GM19372 (cell line): ENCODE measurements at regions not wholly inside any gene's neighbourhood (a gene's known extent, or its start where the extent isn't known, plus 50 kb on each side); places are given as distances from the start of the nearest gene placed in this dataset.

Experiments used
- ATAC-seq: cut with Tn5 transposase; IDR thresholded peaks from one replicate; pipeline ENCODE4 v1.9.1; 2021; ENCODE audit warnings: mild to moderate bottlenecking, low read depth, moderate library complexity; ENCODE audit not compliant: unreplicated experiment

- ATAC-seq = no peak
Measured at GRCh38 chr18:43559507-43559906, 282.2 kb upstream of the SYT4 start.

- peak; percentile 74 for ATAC-seq
Measured at GRCh38 chr18:43563780-43564179, 286.5 kb upstream of the SYT4 start.

DNA sequence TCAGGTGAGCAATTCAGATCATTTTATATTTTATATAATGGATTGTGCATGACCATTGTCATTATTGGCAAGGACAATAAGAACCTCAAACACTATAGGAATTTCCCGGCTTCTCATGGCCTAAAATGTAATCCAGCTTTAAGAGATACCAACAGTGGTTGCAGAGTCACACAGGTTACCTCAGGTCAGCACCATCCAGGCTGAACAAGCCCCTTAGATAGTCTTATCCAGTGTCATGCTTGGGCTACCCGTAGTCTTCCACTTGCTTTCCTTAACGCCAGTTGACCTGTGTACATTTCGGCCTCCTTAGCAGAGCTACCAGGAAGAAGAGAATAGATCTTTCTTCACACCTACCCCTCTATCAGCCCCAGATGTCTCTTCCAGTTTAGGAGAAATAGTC is 293.3 kb upstream of the SYT4 start:
- ATAC-seq = no peak

DNA sequence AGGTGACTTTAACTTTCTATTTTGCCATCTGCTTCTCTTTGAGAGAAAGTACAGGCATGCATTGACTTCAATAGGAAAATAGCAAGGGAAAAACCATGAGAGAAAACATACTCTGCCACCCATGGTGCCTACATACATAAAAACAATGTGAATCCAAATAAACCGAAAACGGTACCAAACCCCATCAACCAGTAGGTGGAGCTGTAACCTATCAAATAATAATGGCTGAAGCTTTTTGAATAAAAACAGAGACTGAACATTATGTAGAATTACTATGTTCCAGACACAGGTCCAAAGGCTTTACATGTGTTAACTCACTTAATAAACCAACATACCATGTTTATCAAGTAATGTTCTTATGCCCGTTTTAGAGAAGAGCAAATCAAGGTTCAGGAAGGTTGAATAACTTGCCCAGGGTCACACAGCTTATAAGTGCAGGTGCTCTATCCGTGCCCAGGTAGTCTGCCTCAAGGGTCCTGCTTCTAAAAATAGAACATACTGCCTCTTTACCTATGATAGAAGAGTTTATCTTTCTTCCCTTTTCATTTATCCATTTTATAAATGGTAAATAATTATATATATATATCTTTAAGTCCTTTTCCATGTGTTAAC is 293.9 kb upstream of the SYT4 start:
- ATAC-seq = peak; percentile 67

- ATAC-seq = no peak
Measured at GRCh38 chr18:43572163-43572562, 294.9 kb upstream of the SYT4 start.

GRCh38 chr18:43574974-43575373 is 297.7 kb upstream of the SYT4 start:
- no peak for ATAC-seq

DNA sequence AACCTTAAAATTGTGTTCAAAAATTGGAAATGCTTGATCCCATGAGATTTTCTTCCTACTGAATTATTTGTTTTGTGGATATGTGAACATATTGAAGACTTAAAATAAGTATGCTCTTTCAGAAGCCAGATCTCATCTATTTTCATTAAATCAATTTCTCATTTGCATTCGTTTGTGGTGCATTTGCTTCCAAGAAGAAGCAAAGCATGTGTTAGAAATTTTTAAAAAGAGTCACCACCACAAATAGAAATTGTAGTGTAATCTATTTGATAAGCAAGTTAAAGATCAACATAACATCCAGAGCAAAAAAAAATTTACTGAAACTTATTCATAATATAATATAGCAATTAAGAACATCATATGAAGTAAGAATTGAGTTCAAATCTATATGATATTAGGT is 300.9 kb upstream of the SYT4 start:
- no peak for ATAC-seq

GRCh38 chr18:43578706-43579105 is 301.4 kb upstream of the SYT4 start:
- ATAC-seq = no peak

DNA sequence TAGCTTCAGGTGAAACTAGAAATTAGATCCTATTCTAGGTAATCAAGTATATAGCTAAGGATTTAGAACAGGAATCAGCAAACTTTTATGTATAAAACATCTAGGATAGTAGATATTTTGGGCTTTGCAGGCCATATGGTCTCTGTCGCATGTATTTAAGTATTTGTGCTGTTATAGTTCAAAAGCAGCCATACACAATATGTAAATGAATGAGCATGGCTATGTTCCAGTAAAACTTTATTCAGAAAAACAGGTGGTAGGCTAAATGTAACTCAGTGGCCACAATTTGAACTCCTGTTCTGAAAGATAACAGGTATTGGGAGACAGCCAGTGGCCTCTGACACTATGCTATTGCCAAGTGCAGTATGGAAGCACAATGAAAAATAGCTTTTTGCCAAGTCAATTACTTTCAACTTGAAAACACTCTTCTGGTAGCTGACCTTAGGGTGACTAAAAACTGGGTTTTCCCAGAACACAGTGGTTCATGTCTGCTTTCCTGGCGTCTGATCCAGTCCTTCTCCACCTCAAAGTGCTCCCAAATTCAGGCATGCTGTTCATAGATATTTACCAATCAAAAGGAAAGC is 304.7 kb upstream of the SYT4 start:
- ATAC-seq = no peak

DNA sequence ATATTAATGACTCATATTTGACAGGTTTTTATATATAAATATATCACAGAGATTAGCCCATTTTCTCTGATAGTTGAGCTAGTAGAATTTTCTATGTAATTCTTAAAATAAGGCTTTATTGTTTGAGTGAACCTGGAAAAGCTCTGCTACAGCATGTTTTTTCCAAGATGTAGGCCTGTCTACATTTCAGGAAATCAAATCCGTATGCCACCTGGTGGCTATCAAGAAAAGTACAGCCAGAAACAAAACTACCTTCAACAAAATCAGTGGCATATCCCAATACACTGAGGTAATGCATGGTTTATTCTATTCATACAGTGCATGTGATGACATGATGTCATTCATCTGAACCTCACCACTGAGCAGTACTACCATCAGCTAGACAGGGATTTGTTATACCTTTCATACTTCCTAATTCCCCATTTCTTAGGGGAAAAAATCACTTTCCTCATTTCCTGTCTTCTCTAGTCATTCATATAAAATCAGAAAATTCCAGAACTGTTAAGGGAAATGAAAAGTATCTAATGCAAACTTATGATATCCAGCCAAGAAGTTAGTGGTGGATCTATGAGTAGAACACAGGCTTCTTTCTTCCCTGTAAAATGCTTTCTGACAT is 310.4 kb upstream of the SYT4 start:
- no peak for ATAC-seq

DNA sequence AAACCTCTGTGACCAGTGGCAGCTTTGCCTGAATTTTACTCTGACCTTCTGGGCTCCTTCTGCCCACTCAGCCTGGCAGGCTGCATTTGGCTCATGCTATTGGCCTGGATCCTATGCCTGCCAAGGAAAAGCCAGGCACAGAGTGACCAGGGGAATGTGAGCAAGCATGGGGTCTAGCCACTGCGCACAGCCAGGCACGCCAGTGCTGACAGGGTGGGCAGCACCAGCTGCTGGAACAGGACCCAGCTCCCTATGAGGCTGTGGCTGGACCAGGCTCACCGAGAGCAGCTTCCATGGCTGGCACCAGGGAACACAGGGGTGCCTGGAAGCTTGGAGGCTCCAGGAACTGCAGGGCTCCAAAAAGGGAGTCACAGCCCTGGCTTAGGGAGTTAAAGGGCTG is 311.5 kb upstream of the SYT4 start:
- no peak for ATAC-seq

- no peak for ATAC-seq
Measured at GRCh38 chr18:43589611-43590151, 312.4 kb upstream of the SYT4 start.

DNA sequence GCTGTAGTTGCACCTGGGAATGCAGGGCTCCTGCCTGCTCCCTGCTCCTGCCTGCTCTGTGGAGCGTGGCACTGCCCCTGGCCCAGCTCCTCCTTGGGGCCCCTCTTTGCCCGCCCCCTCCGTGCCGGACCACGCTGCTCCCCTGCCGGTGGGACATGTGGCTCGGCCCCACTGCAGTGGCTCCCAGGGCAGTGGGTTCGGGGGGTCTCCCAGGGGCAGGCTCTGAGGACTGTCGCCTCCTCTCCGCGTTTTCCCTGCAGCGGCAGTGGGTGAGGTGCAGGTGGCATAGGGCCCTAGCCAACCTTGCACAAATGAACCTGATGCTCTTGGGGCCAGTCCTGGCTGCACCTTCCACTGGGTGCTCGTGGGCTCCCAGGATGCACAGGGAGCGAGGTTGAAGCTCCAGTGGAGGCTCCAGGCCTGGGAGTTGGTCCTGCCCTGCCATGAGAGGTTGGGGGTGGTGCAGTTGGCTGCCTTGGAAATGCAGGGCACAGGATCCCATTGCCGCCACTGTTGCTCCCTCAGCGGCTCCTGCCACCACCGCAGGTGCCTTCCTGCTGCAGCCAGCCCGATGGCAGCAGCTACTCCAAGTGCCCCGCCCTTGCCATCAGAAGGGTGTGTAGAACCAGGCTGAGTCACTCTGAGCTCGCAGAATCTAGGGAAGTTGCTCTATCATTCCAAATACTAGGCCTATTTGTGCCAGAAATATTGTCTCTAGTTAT is 313.1 kb upstream of the SYT4 start:
- no peak for ATAC-seq

- ATAC-seq = no peak
Measured at GRCh38 chr18:43592269-43592668, 315.0 kb upstream of the SYT4 start.

DNA sequence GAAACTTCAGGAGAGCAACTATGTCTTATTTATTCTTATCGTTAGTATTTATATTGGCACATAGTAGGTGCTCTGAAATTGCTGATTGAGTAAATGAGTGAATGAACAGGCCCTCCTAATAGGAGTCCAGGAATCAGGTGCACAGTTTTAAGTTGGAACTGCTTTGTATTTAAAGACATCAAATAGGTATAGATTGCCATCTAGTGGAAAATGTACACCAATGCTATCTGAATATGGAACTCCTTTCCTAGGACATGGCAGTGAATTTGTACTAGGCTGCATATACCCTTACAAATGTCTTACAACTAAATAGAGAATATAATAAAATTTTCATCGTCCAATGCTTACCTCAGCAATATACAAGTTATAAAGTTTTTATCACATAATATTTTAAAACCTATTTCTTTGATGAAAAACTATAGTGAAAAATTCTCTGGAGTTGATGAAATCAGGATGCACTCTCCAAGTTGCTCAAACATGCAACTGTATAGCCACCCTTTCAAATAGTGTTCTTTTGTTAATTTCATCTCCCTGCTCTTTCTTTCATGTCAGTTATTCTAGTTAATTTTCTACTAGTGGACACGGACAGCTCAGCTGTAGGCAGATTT is 318.9 kb upstream of the SYT4 start:
- ATAC-seq = peak; percentile 91

- no peak for ATAC-seq
Measured at GRCh38 chr18:43601432-43601831, 324.1 kb upstream of the SYT4 start.

DNA sequence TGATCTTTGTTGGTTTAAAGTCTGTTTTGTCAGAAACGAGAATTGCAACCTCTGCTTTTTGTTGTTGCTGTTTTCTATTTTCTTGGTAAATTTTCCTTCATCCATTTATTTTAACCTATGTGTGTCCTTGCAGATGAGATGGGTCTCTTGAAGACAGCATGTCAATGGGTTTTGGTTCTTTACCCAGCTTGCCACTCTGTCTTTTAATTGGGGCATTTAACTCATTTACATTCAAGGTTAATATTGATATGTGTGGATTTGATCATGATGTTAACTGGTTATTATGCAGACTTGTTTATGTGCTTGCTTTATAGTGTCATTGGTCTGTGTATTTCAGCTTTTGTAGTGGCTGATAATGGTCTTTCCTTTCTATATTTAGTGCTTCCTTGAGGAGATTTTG is 327.9 kb upstream of the SYT4 start:
- no peak for ATAC-seq

- no peak for ATAC-seq
Measured at GRCh38 chr18:43606795-43607194, 329.5 kb upstream of the SYT4 start.

GRCh38 chr18:43620936-43621335 is 343.6 kb upstream of the SYT4 start:
- no peak for ATAC-seq

GRCh38 chr18:43622024-43622423 is 344.7 kb upstream of the SYT4 start:
- no peak for ATAC-seq

GRCh38 chr18:43625582-43625981 is 348.3 kb upstream of the SYT4 start:
- ATAC-seq = no peak
